H9 (cell line): ENCODE measurements at regions not wholly inside any gene's neighbourhood (a gene's known extent, or its start where the extent isn't known, plus 50 kb on each side); places are given as distances from the start of the nearest gene placed in this dataset.

Experiments used
- DNase-seq: peaks from one replicate; pipeline ENCODE4 v3.0.0-alpha.2; 2017
- H2AFZ ChIP-seq: one replicate; pipeline ENCODE4 v1.6.1; 2013; ENCODE audit warnings: mild to moderate bottlenecking, low read length, control low read depth, moderate library complexity
- H2AK5ac ChIP-seq: 2 replicates; pipeline ENCODE4 v1.6.1; 2013; ENCODE audit warnings: low read length, control low read depth, mixed read lengths; ENCODE audit not compliant: insufficient read length
- H2BK120ac ChIP-seq: one replicate; pipeline ENCODE4 v1.6.1; 2013; ENCODE audit warnings: low read depth, mild to moderate bottlenecking, low read length, control low read depth, inconsistent platforms; ENCODE audit not compliant: poor library complexity, severe bottlenecking
- H2BK12ac ChIP-seq: 2 replicates; pipeline ENCODE4 v1.6.1; 2013; ENCODE audit warnings: low read length, control low read depth, mixed read lengths, low read depth; ENCODE audit not compliant: insufficient read length
- H2BK15ac ChIP-seq: 2 replicates; pipeline ENCODE4 v1.6.1; 2013; ENCODE audit warnings: low read depth, low read length, control low read depth
- H2BK20ac ChIP-seq: one replicate; pipeline ENCODE4 v1.6.1; 2013; ENCODE audit warnings: low read depth, mild to moderate bottlenecking, low read length, control low read depth, inconsistent platforms; ENCODE audit not compliant: poor library complexity, severe bottlenecking
- H2BK5ac ChIP-seq: 2 replicates; pipeline ENCODE4 v1.6.1; 2013; ENCODE audit warnings: low read length, control low read depth, mixed read lengths; ENCODE audit not compliant: insufficient read length
- H3K14ac ChIP-seq: 2 replicates; pipeline ENCODE4 v1.6.1; 2013; ENCODE audit warnings: low read length, control low read depth; ENCODE audit not compliant: insufficient read depth
- H3K18ac ChIP-seq: 2 replicates; pipeline ENCODE4 v1.6.1; 2013; ENCODE audit warnings: low read depth, mild to moderate bottlenecking, mixed read lengths, low read length, control low read depth; ENCODE audit not compliant: insufficient read length
- H3K23ac ChIP-seq: 2 replicates; pipeline ENCODE4 v1.6.1; 2013; ENCODE audit warnings: low read length, control low read depth, mixed read lengths, low read depth; ENCODE audit not compliant: insufficient read length
- H3K23me2 ChIP-seq: 2 replicates; pipeline ENCODE4 v1.6.1; 2013; ENCODE audit warnings: low read depth, mild to moderate bottlenecking, mixed read lengths, low read length, control low read depth; ENCODE audit not compliant: insufficient read length, poor library complexity, severe bottlenecking
- H3K27ac ChIP-seq: 2 replicates; pipeline ENCODE4 v1.5.1; 2013; ENCODE audit warnings: low read length, control low read depth, mixed read lengths, low read depth; ENCODE audit not compliant: insufficient read length
- H3K27me3 ChIP-seq: 2 replicates; pipeline ENCODE4 v1.6.1; 2013; ENCODE audit warnings: low read length, control low read depth, inconsistent platforms; ENCODE audit not compliant: insufficient read depth
- H3K4ac ChIP-seq: 2 replicates; pipeline ENCODE4 v1.6.1; 2013; ENCODE audit warnings: low read depth, mild to moderate bottlenecking, control low read depth, inconsistent platforms, low read length, moderate library complexity
- H3K4me1 ChIP-seq: 2 replicates; pipeline ENCODE4 v1.6.1; 2013; ENCODE audit warnings: low read length, control low read depth, inconsistent platforms; ENCODE audit not compliant: insufficient read depth
- H3K4me2 ChIP-seq: 2 replicates; pipeline ENCODE4 v1.6.1; 2013; ENCODE audit warnings: low read length, control low read depth, mixed read lengths; ENCODE audit not compliant: insufficient read length, insufficient read depth
- H3K56ac ChIP-seq: 2 replicates; pipeline ENCODE4 v1.6.1; 2013; ENCODE audit warnings: low read depth, mild to moderate bottlenecking, mixed read lengths, low read length, control low read depth; ENCODE audit not compliant: insufficient read length
- H3K79me1 ChIP-seq: 2 replicates; pipeline ENCODE4 v1.6.1; 2013; ENCODE audit warnings: low read depth, mild to moderate bottlenecking, moderate library complexity, low read length, control low read depth, inconsistent platforms; ENCODE audit not compliant: insufficient read depth, poor library complexity, severe bottlenecking
- H3K79me2 ChIP-seq: 2 replicates; pipeline ENCODE4 v1.6.1; 2013; ENCODE audit warnings: low read length, control low read depth, inconsistent platforms; ENCODE audit not compliant: insufficient read depth
- H3K9ac ChIP-seq: 2 replicates; pipeline ENCODE4 v1.6.1; 2013; ENCODE audit warnings: low read length, control low read depth, mixed read lengths; ENCODE audit not compliant: insufficient read length; ENCODE audit errors: extremely low read depth
- H3K9me3 ChIP-seq: one replicate; pipeline ENCODE4 v1.6.1; 2013; ENCODE audit warnings: low read depth, low read length, inconsistent platforms; ENCODE audit not compliant: control insufficient read depth
- H3T11ph ChIP-seq: one replicate; pipeline ENCODE4 v1.6.1; 2013; ENCODE audit warnings: mild to moderate bottlenecking, low read length, control low read depth, inconsistent platforms
- H4K20me1 ChIP-seq: one replicate; pipeline ENCODE4 v1.6.1; 2013; ENCODE audit not compliant: control insufficient read depth, insufficient read length, insufficient read depth
- H4K5ac ChIP-seq: 2 replicates; pipeline ENCODE4 v1.6.1; 2013; ENCODE audit warnings: low read depth, mild to moderate bottlenecking, mixed read lengths, low read length, control low read depth; ENCODE audit not compliant: insufficient read length
- H4K8ac ChIP-seq: replicated peaks from 2 replicates; pipeline ENCODE4 v1.6.1; 2013; ENCODE audit warnings: low read length, control low read depth, mixed read lengths, low read depth; ENCODE audit not compliant: insufficient read length
- H4K91ac ChIP-seq: 2 replicates; pipeline ENCODE4 v1.6.1; 2013; ENCODE audit warnings: low read depth, mild to moderate bottlenecking, moderate library complexity, mixed read lengths, low read length, control low read depth; ENCODE audit not compliant: insufficient read length
- H3K27ac Mint-ChIP-seq, 3 experiments: 2 replicates in 2 of 3; 3 replicates in 1 of 3; pipeline ENCODE4 v1.8.0; 2020 to 2021; ENCODE audit warnings: mixed read lengths in 3 of 3, mild to moderate bottlenecking in 1 of 3, moderate library complexity in 1 of 3
- H3K27me3 Mint-ChIP-seq: 2 replicates; pipeline ENCODE4 v1.8.0; 2021; ENCODE audit warnings: low read depth, mild to moderate bottlenecking, moderate library complexity, mixed read lengths
- H3K36me3 Mint-ChIP-seq, 3 experiments: 2 replicates in 2 of 3; 3 replicates in 1 of 3; pipeline ENCODE4 v1.8.0; 2020 to 2021; ENCODE audit warnings: low read depth in 3 of 3, mixed read lengths in 3 of 3; ENCODE audit not compliant: insufficient read depth in 1 of 3
- H3K4me1 Mint-ChIP-seq, 2 experiments: 2 replicates each; pipeline ENCODE4 v1.8.0; 2020; ENCODE audit warnings: mixed read lengths in 2 of 2
- H3K4me3 Mint-ChIP-seq, 2 experiments: 2 replicates in 1 of 2; 3 replicates in 1 of 2; pipeline ENCODE4 v1.8.0; 2020 to 2021; ENCODE audit warnings: mild to moderate bottlenecking in 2 of 2, mixed read lengths in 2 of 2, moderate library complexity in 1 of 2
- H3K9me3 Mint-ChIP-seq, 2 experiments: 2 replicates in 1 of 2; 3 replicates in 1 of 2; pipeline ENCODE4 v1.8.0; 2020; ENCODE audit warnings: mild to moderate bottlenecking in 2 of 2, mixed read lengths in 2 of 2, moderate library complexity in 1 of 2
- CTCF ChIP-seq: fragments of 200-600 bp; sonication (generic); conservative IDR thresholded peaks from 3 replicates; pipeline ENCODE4 v1.8.0; 2021; ENCODE audit warnings: antibody characterized with exemption, mild to moderate bottlenecking

GRCh38 chr14:65989981-65990380 is 496.2 kb upstream of the CCDC196 start:
- no peak overlapping the region for H3K18ac ChIP-seq
- H3K14ac ChIP-seq: no peak overlapping the region
- H3K79me2 ChIP-seq: no peaks in the 10 kb centered on the region
- no peak overlapping the region for H3K27ac ChIP-seq
- H3T11ph ChIP-seq: no peak overlapping the region
- peaks cover 3% of the 10 kb centered on the region in 2 experiments; a peak in 3 of 5 replicates for H3K9me3 Mint-ChIP-seq
- H4K8ac ChIP-seq: no peak overlapping the region
- no peaks in the 10 kb centered on the region; the same call in 1 of the 2 replicates for H3K4me1 ChIP-seq
- no peak overlapping the region for H2BK12ac ChIP-seq
- H4K91ac ChIP-seq: no peak overlapping the region
- H3K9ac ChIP-seq: no peak overlapping the region
- no peak overlapping the region for H3K4me3 Mint-ChIP-seq
- H2BK5ac ChIP-seq: no peak overlapping the region
- peaks cover 23 to 26% of the 10 kb centered on the region in 2 experiments for H3K4me1 Mint-ChIP-seq
- H3K27me3 ChIP-seq: no peaks in the 10 kb centered on the region
- no peaks in the 10 kb centered on the region for H3K9me3 ChIP-seq
- TF ChIP-seq CTCF: no peak
- H3K79me1 ChIP-seq: no peaks in the 10 kb centered on the region
- no peak overlapping the region for H4K5ac ChIP-seq
- H3K27me3 Mint-ChIP-seq: no peaks in the 10 kb centered on the region
- H2AK5ac ChIP-seq: no peak overlapping the region
- H3K23me2 ChIP-seq: no peaks in the 10 kb centered on the region
- H2AFZ ChIP-seq: no peak overlapping the region
- peaks cover 0 to 5% (median 2%) of the 10 kb centered on the region in 3 experiments; a peak in 2 of 7 replicates for H3K36me3 Mint-ChIP-seq
- H3K23ac ChIP-seq: no peak overlapping the region
- H3K4me2 ChIP-seq: no peak overlapping the region
- no peak overlapping the region for H2BK120ac ChIP-seq
- no peak overlapping the region for H2BK15ac ChIP-seq
- no peak overlapping the region for H3K27ac Mint-ChIP-seq
- H2BK20ac ChIP-seq: no peak overlapping the region
- H4K20me1 ChIP-seq: no peaks in the 10 kb centered on the region
- H3K56ac ChIP-seq: no peak overlapping the region
- H3K4ac ChIP-seq: no peak overlapping the region
- DNase-seq: no peak
